Frontal cortex (tissue), 3 donors: ENCODE measurements at regions not wholly inside any gene's neighbourhood (a gene's known extent, or its start where the extent isn't known, plus 50 kb on each side); places are given as distances from the start of the nearest gene placed in this dataset.

Experiments
- DNase-seq, 2 donors: peaks; one replicate each; pipeline ENCODE4 v3.0.0; 2012; ENCODE audit warnings: low spot score in 2 of 2
- FAIRE-seq: peaks from 2 replicates; lab custom pipeline; 2012; peaks lifted over from hg19 to GRCh38; lab: Jason Lieb, UNC
- donor health status: control.
- donor health status: control.
- donor health status: control.

GRCh38 chrX:20455001-20455400, 188.3 kb upstream of the RPS6KA3 start:
- DNase-seq = no peak
- FAIRE-seq = no peak

- FAIRE-seq = no peak
- no peak for DNase-seq
These were observed 187.4 kb upstream of the RPS6KA3 start for GRCh38 chrX:20454117-20454516.

DNA sequence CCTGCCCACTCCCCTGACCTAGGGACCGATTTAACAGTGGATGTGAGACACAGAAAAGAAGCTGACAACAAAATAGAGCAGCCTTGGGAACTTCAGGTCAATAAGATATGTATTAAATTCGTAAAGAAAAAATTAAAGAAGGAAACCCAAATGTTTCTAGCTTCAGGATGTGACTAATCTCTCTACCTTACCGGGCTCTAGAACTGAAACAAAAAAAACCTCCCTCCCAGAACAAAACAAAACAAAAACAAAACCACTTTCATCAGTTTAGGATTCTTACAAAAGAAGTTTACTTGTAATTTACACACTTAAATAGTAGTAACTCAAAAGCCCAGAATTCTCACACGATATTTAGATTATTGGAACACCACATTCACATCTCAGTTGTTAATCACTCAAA, 185.8 kb upstream of the RPS6KA3 start:
- no peak for FAIRE-seq
- DNase-seq = no peak

DNA sequence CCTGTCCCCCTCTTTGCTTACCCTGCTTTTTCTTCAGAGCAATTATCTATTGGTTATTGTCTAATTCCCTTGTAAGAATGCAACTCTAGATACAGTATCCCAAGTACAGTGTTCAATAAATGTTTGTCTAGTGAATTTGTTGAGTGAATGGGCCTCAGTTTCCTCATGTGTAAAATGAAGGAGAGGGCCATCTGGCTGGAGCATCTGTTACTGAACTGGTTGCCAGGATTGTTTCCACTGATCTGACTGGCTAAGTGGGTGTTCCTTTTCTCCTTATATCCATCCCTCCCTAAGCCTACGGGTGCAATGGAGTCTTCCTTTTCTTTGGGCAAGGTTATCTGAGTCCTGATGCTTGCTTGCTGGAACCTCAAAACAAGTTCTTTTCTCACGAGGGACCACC, 185.2 kb upstream of the RPS6KA3 start:
- FAIRE-seq = no peak
- DNase-seq = no peak

DNA sequence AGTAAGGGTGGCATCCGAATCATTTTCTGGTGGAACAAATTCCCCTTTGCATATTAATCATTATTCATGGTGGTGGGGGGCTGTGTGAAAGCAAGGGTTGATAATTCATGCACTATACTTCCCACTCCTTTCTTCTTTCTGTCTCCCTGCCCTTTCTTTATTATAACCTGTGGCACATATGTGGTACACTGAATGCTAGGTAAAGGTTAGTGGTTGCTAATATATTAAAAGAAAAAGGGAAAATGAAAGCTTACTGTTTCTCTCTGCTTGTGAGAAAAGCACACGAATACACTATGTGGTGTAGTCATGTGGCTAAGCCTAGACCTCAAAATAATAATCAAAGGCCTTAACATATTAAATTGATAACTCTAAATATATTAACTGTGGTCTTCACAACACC, 178.4 kb upstream of the RPS6KA3 start:
- FAIRE-seq (no peak), DNase-seq (no peak)

GRCh38 chrX:20442597-20442996, 175.9 kb upstream of the RPS6KA3 start:
- DNase-seq (peak in 1 of 2 donors; percentile 4), FAIRE-seq (no peak)

DNA sequence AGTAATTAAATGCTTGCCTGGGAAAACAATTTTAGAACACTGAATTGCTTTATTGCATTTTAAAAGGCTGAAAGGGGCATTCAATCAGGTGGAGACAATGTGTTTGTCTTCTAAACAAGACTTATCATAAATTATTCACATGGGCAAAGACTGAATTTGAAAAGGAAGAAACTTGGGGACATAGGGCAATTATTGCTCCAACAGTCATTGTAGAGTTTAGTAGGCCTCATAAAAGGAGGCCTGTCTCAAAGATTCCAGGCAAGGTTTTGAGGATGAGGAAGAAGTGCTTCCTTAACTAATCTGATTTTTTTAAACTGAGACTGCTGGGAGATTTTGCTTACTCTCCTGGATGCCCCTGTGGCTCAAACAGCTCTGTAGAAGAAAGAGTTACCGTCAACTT, 174.4 kb upstream of the RPS6KA3 start:
- DNase-seq (no peak), FAIRE-seq (no peak)

GRCh38 chrX:20438871-20439526, 172.3 kb upstream of the RPS6KA3 start:
- DNase-seq (no peak), FAIRE-seq (no peak)

GRCh38 chrX:20437683-20438082, 171.0 kb upstream of the RPS6KA3 start:
- no peak for DNase-seq
- no peak for FAIRE-seq

DNA sequence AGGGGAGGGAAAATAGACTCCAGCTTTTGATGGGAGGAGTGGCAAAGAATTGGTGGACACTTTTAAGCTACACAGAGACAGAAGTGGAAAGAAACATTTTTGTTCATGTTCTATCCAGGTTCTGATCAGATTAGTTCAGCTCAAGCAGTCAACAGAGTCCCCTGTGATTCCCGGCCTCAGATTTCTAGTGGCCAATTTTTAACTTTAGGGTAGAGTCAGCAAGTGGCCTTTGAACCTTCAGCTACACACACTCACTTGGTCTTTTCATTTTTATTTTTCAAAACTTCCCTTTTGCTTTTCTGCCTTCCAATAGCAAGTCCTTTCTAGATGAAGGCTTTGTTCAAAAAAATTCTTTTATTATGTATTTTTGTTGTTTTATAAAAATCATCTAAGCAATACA, 169.2 kb upstream of the RPS6KA3 start:
- DNase-seq = no peak
- FAIRE-seq = no peak

- FAIRE-seq (no peak), DNase-seq (no peak)
These were observed 168.3 kb upstream of the RPS6KA3 start for GRCh38 chrX:20434986-20435385.

DNA sequence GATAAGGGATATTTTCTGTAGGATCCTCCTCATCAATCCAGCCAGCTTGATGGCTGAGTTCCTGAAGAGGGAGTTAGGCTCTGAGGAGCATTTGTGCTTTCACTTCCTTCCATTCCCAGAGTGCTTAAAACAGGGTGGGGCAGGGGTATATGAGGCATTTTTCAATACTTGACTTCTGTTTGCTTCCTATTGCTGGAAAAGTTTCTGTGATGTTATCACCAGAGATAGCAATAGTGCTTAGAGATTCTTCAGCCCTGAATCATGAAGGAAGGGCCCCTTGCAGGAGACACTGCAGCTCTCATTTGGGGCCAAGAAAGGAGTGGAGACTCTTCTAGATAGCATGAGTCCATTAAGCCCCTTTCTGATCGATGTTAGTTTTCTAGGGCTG, 166.7 kb upstream of the RPS6KA3 start:
- no peak for FAIRE-seq

GRCh38 chrX:20432746-20433387, 166.2 kb upstream of the RPS6KA3 start:
- FAIRE-seq (no peak), DNase-seq (no peak)

More for the DNA sequence above, 166.7 kb upstream of the RPS6KA3 start:
- no peak for DNase-seq

DNA sequence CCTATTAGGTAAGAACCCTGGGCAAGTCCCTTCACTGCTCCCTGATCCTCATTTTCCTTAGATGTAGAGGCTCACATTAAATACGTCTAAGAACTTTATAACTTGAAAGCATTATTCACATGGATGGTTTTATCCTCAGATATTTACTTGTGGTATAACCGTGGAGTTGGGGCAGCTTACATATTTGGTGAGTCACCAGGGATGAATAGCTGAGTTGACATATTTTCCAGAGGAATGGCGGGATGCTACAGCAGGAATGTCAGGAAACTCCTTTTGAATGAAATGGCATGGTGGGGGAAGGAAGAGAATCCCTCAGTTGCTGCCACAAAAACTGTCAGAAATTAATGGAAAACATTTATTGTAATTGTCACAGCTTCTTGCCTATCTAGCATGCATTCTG, 165.3 kb upstream of the RPS6KA3 start:
- DNase-seq (no peak), FAIRE-seq (no peak)

GRCh38 chrX:20431486-20431885, 164.8 kb upstream of the RPS6KA3 start:
- no peak for FAIRE-seq
- no peak for DNase-seq

GRCh38 chrX:20427173-20427770, 160.6 kb upstream of the RPS6KA3 start:
- FAIRE-seq (no peak), DNase-seq (no peak)

DNA sequence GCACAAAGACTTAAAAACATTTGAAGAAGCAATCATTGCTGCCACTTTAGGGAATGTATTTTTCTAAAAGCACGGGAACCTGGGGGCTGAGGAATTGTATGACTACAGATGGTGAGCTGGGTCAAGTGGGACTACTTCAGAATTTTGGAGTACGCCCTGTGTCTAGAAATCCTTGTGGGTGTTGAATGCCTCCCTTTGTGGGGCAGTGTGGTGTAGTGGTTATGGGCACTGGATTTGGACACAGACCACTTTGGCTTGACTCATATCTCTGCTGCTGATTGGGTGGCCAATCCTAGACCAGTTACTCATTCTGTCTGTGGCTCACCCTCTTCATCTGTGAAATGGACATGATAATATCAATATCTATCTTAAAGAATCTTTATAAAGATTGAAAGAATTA, 155.0 kb upstream of the RPS6KA3 start:
- FAIRE-seq (no peak), DNase-seq (no peak)

- FAIRE-seq (no peak), DNase-seq (no peak)
These were observed 154.6 kb upstream of the RPS6KA3 start for GRCh38 chrX:20421275-20421674.

- DNase-seq = no peak
- FAIRE-seq = no peak
These were observed 153.3 kb upstream of the RPS6KA3 start for GRCh38 chrX:20420058-20420457.

- DNase-seq (no peak), FAIRE-seq (no peak)
These were observed 151.9 kb upstream of the RPS6KA3 start for GRCh38 chrX:20418379-20419150.
